Liver (tissue), 3 donors: ENCODE measurements at regions not wholly inside any gene's neighbourhood (a gene's known extent, or its start where the extent isn't known, plus 50 kb on each side); places are given as distances from the start of the nearest gene placed in this dataset.

ENCODE experiments used
- JUND ChIP-seq, 2 donors: IDR thresholded peaks; 2 replicates each; pipeline ENCODE4 v1.6.1; 2016; ENCODE audit warnings: antibody characterized with exemption in 2 of 2
- RAD21 ChIP-seq, 2 donors: IDR thresholded peaks; 2 replicates each; pipeline ENCODE4 v1.6.1; 2016; ENCODE audit warnings: antibody characterized with exemption in 2 of 2, mild to moderate bottlenecking in 2 of 2
- TAF1 ChIP-seq: conservative IDR thresholded peaks from 2 replicates; pipeline ENCODE4 v1.6.1; 2016; ENCODE audit warnings: antibody characterized with exemption, mild to moderate bottlenecking
- TF ChIP-seq, protein P1 (sequence below): fragments of 150-350 bp; IDR thresholded peaks from 2 replicates; pipeline ENCODE4 v1.5.1; 2017; ENCODE audit warnings: improper control_type of control experiment, low read depth, low read length; ENCODE audit not compliant: missing input control
- donor health status: healthy.
- donor health status: healthy.

DNA sequence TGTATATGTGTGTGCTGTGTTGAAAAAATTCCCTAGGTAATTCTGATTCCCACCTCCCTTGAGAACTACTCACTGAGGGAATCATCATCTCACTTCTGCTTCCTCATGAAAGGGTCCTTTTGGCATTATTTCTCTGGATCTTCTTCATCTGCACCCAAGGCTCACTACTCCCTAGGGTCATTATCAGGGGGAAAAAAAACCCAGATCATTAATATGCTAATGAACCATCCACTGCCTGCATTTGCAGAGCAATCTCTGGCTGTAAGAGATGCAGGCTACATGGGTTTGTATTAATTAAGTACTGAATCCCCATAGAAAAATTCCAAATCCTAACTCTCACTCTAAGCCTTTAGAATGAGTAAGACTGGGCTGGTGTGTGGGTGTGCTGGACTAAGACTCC lies 68.0 kb upstream of the IGFBP5 start:
- TF ChIP-seq, protein P1, sequence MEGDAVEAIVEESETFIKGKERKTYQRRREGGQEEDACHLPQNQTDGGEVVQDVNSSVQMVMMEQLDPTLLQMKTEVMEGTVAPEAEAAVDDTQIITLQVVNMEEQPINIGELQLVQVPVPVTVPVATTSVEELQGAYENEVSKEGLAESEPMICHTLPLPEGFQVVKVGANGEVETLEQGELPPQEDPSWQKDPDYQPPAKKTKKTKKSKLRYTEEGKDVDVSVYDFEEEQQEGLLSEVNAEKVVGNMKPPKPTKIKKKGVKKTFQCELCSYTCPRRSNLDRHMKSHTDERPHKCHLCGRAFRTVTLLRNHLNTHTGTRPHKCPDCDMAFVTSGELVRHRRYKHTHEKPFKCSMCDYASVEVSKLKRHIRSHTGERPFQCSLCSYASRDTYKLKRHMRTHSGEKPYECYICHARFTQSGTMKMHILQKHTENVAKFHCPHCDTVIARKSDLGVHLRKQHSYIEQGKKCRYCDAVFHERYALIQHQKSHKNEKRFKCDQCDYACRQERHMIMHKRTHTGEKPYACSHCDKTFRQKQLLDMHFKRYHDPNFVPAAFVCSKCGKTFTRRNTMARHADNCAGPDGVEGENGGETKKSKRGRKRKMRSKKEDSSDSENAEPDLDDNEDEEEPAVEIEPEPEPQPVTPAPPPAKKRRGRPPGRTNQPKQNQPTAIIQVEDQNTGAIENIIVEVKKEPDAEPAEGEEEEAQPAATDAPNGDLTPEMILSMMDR, result no peak
- TF ChIP-seq JUND (IDR thresholded peaks at IDR 0.05) (no peak), RAD21 (IDR thresholded peaks at IDR 0.05) (no peak), TAF1 (no peak)
